ENCODE measurements at regions not wholly inside any gene's neighbourhood (a gene's known extent, or its start where the extent isn't known, plus 50 kb on each side); places are given as distances from the start of the nearest gene placed in this dataset.

DNA sequence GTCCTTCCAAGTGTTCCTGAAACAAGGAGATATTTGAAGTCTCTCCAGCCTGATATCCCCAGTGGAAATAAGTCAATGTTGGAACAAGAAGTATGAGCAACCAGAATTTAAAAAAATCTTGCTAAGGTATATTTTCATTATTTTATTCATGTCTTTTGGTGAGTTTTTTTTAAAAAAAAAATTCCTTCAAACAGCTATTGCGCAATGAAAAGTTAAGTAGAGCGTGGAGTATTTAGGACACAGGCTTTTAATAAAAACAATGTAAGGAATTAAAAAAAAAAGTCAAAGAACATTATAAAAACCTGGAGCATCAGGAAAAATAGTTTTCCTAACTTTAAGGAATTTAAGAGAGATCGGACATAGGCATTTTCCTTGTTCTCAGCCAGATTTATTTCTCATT, 940.4 kb downstream of the KCNJ2 start:
- Histone ChIP-seq H3K14ac (replicated peaks; ENCODE audit: low read depth, low read length) (no peak overlapping the region), H3K4me1 (ENCODE audit: control insufficient read depth, insufficient read depth, low read length) (no peaks in the 10 kb centered on the region), H2AK5ac (ENCODE audit: low read depth, low read length) (no peak overlapping the region), H4K8ac (ENCODE audit: low read depth in 2 of 2, low read length in 2 of 2) (no peak overlapping the region), H3K56ac (ENCODE audit: extremely low read depth, insufficient read depth, low read length) (no peak overlapping the region), H4K5ac (ENCODE audit: low read depth, low read length) (no peak overlapping the region), H3K4me3 (ENCODE audit: insufficient read depth, low read depth, low read length) (no peak overlapping the region), H3K27ac (ENCODE audit: insufficient read depth, low read length) (no peak overlapping the region), H2BK20ac (ENCODE audit: low read depth, low read length) (no peak overlapping the region), H2BK120ac (ENCODE audit: low read depth, low read length) (no peak overlapping the region), H4K20me1 (ENCODE audit: insufficient read depth, low read length) (no peaks in the 10 kb centered on the region), H3K9me1 (ENCODE audit: insufficient read depth, low read length) (no peaks in the 10 kb centered on the region), H3K18ac (ENCODE audit: low read depth, low read length) (no peak overlapping the region), H3K23ac (ENCODE audit: low read depth, low read length) (no peak overlapping the region), H3K4ac (ENCODE audit: low read depth, low read length) (no peak overlapping the region), H3K79me1 (ENCODE audit: low read depth in 1 of 2, low read length in 2 of 2) (no peaks in the 10 kb centered on the region), H2AK9ac (replicated peaks; ENCODE audit: low read depth, low read length, poor library complexity) (no peak overlapping the region), H2AFZ (replicated peaks; ENCODE audit: low read length, poor library complexity) (no peak overlapping the region), H3K27me3 (ENCODE audit: control insufficient read depth, insufficient read depth, low read length) (no peaks in the 10 kb centered on the region), H3K9me3 (ENCODE audit: control insufficient read depth, insufficient read depth, low read length) (no peaks in the 10 kb centered on the region), H3K36me3 (ENCODE audit: control insufficient read depth, insufficient read depth, low read length) (no peaks in the 10 kb centered on the region), H2BK15ac (ENCODE audit: low read depth, low read length) (no peak overlapping the region), H3K4me2 (ENCODE audit: low read depth, low read length) (no peak overlapping the region), H4K91ac (ENCODE audit: insufficient read depth, low read depth, low read length) (no peak overlapping the region), H3K9ac (ENCODE audit: low read depth, low read length) (no peak overlapping the region), H2BK5ac (ENCODE audit: low read depth, low read length, poor library complexity, severe bottlenecking) (no peak overlapping the region)
- TF ChIP-seq POLR2A (IDR thresholded peaks at IDR 0.05; ENCODE audit: low read depth, low read length): no peak
- peak; percentile 94 for TF ChIP-seq CEBPB (IDR thresholded peaks at IDR 0.05; ENCODE audit: low read depth, low read length)
- TF ChIP-seq, protein P1, sequence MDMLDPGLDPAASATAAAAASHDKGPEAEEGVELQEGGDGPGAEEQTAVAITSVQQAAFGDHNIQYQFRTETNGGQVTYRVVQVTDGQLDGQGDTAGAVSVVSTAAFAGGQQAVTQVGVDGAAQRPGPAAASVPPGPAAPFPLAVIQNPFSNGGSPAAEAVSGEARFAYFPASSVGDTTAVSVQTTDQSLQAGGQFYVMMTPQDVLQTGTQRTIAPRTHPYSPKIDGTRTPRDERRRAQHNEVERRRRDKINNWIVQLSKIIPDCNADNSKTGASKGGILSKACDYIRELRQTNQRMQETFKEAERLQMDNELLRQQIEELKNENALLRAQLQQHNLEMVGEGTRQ (IDR thresholded peaks at IDR 0.05; ENCODE audit: low read depth, low read length): no peak
- no peak for TF ChIP-seq NFE2L2 (IDR thresholded peaks at IDR 0.05; ENCODE audit: low read depth, low read length)
- CTCF ChIA-PET: no interaction called here
- DNase-seq (no peak), ATAC-seq (ENCODE audit: low read depth) (no peak)
- intact Hi-C loops (cut with micrococcal nuclease) (no loop called here), dilution Hi-C loops (cut with HindIII; ENCODE audit: low sequenced_read_pairs, unreplicated experiment) (no loop called here), in situ Hi-C loops (cut with MboI; ENCODE audit: low sequenced_read_pairs) (loop anchor here (25.0 kb wide), 1 partner anchor 1428 kb away; no protein-coding TSS in a partner anchor)
- WGBS, 2 experiments (ENCODE audit: extremely low coverage in 2 of 2, insufficient read length in 1 of 2): no CpG with 5 or more reads among the region's 3 CpGs
- POLR2A ChIA-PET (ENCODE audit: unreplicated experiment): no interaction called here
- BruUV-seq (replicated peaks): no TSS peak

All from IMR-90 (cell line).